Body of pancreas (tissue), 4 donors: ENCODE measurements at regions not wholly inside any gene's neighbourhood (a gene's known extent, or its start where the extent isn't known, plus 50 kb on each side); places are given as distances from the start of the nearest gene placed in this dataset.
"Not testable (repeated sequence)": the region's sequence is repeated elsewhere in the genome, so short reads cannot be mapped to it uniquely, and the experiment has no call there.

Experiments used
- ATAC-seq: fragments of 150-250 bp; one replicate; pipeline ENCODE4 v1.9.1; 2016
- DNase-seq, 4 donors: peaks; one replicate each; pipeline ENCODE4 v3.0.0-alpha.2; 2019
- H3K27ac ChIP-seq, 4 donors: fragments of 200-600 bp; sonication (generic); 1 replicate in 3 of 4; 2 replicates in 1 of 4; pipeline versions ENCODE4 v1.5.1 to v1.6.1; 2016 to 2019; ENCODE audit warnings: mild to moderate bottlenecking in 1 of 4, mixed read lengths in 1 of 4, moderate library complexity in 1 of 4
- H3K27me3 ChIP-seq, 2 donors: fragments of 200-600 bp; sonication (generic); one replicate each; pipeline ENCODE4 v1.6.0; 2016; ENCODE audit warnings: mild to moderate bottlenecking in 1 of 2
- H3K36me3 ChIP-seq, 2 donors: fragments of 200-600 bp; sonication (generic); replicated peaks in 1 of 2; 2 replicates each; pipeline ENCODE4 v1.5.1; 2016; ENCODE audit warnings: low read depth in 2 of 2; ENCODE audit not compliant: insufficient read depth in 1 of 2
- H3K4me1 ChIP-seq: fragments of 200-600 bp; sonication (generic); one replicate; pipeline ENCODE4 v1.6.0; 2016
- H3K4me3 ChIP-seq, 2 donors: fragments of 200-600 bp; sonication (generic); 1 replicate in 1 of 2; 2 replicates in 1 of 2; pipeline ENCODE4 v1.5.1; 2016 to 2019
- H3K9me3 ChIP-seq, 3 donors: fragments of 200-600 bp; sonication (generic); 1 replicate in 2 of 3; 2 replicates in 1 of 3; pipeline ENCODE4 v1.5.1; 2016
- CTCF ChIP-seq, 7 experiments: fragments of 450-650 bp in 4 of 7; fragments of 200-600 bp in 3 of 7; sonication (generic) in 3 of 7; IDR thresholded peaks; one replicate each; pipeline ENCODE4 v1.5.1; 2016 to 2019; ENCODE audit warnings: antibody characterized with exemption in 7 of 7
- POLR2A ChIP-seq, 3 donors: fragments of 450-650 bp; IDR thresholded peaks; one replicate each; pipeline ENCODE4 v1.6.1; 2016; ENCODE audit warnings: antibody characterized with exemption in 3 of 3, mild to moderate bottlenecking in 2 of 3
- WGBS, 2 donors: methylation state at CpG; one replicate each; pipeline ENCODE4 v1.1.5; 2017; 5-methylcytosine and 5-hydroxymethylcytosine counted together
- intact Hi-C: fragments of 100-400 bp; cut with DNase I; formaldehyde crosslinking; loops from one replicate; pipeline ENCODE4 v1.15.1; 2023

- no peak for TF ChIP-seq CTCF (IDR thresholded peaks at IDR 0.05)
- no peak for TF ChIP-seq POLR2A (IDR thresholded peaks at IDR 0.05)
- intact Hi-C loops, result no loop called here
- no peaks in the 10 kb centered on the region for H3K27me3 ChIP-seq
- H3K27ac ChIP-seq, result no peak overlapping the region
- no peaks in the 10 kb centered on the region for H3K4me1 ChIP-seq
- H3K9me3 ChIP-seq, result no peaks in the 10 kb centered on the region
- WGBS, 2 donors, result 0 to 9% methylated on average over 1 to 16 of the region's 16 CpGs
- ATAC-seq (no peak), DNase-seq (no peak)
- H3K4me3 ChIP-seq, result no peak overlapping the region
- H3K36me3 ChIP-seq, result no peaks in the 10 kb centered on the region
Measured at GRCh38 chrX:65971151-65971550, 68.7 kb downstream of the VSIG4 start.

- ATAC-seq, H3K36me3 ChIP-seq, H3K4me3 ChIP-seq, H3K27ac ChIP-seq, intact Hi-C loops, DNase-seq, H3K4me1 ChIP-seq, H3K27me3 ChIP-seq, H3K9me3 ChIP-seq: not testable (repeated sequence)
- 80 to 97% methylated on average over 2 to 3 of the region's 3 CpGs for WGBS, 2 donors
Measured at GRCh38 chrX:65967159-65967558, 72.7 kb downstream of the VSIG4 start.

- Histone ChIP-seq H3K27me3 (no peaks in the 10 kb centered on the region), H3K27ac (no peak overlapping the region), H3K4me1 (no peaks in the 10 kb centered on the region), H3K4me3 (no peak overlapping the region), H3K36me3 (no peaks in the 10 kb centered on the region), H3K9me3 (no peaks in the 10 kb centered on the region)
- TF ChIP-seq CTCF (IDR thresholded peaks at IDR 0.05) (no peak), POLR2A (IDR thresholded peaks at IDR 0.05) (no peak)
- no peak for DNase-seq
- WGBS, 2 donors, result 44 to 70% methylated on average over 2 of the region's 2 CpGs
- no peak for ATAC-seq
- intact Hi-C loops, result no loop called here
Measured at GRCh38 chrX:65961714-65962113, 78.2 kb downstream of the VSIG4 start.

GRCh38 chrX:65948103-65948502 lies 91.8 kb downstream of the VSIG4 start:
- no peaks in the 10 kb centered on the region for H3K27me3 ChIP-seq
- H3K27ac ChIP-seq, result no peak overlapping the region
- no peaks in the 10 kb centered on the region for H3K9me3 ChIP-seq
- H3K4me1 ChIP-seq, result no peaks in the 10 kb centered on the region
- 62 to 85% methylated on average over 1 of the region's 1 CpG for WGBS, 2 donors
- H3K36me3 ChIP-seq, result no peaks in the 10 kb centered on the region
- no peak overlapping the region for H3K4me3 ChIP-seq
- ATAC-seq (no peak), DNase-seq (no peak)
- TF ChIP-seq CTCF (IDR thresholded peaks at IDR 0.05) (no peak), POLR2A (IDR thresholded peaks at IDR 0.05) (no peak)
- intact Hi-C loops, result no loop called here

- Histone ChIP-seq H3K36me3 (no peaks in the 10 kb centered on the region), H3K4me1 (no peaks in the 10 kb centered on the region), H3K9me3 (no peaks in the 10 kb centered on the region), H3K4me3 (no peak overlapping the region), H3K27me3 (no peaks in the 10 kb centered on the region), H3K27ac (no peak overlapping the region)
- no peak for ATAC-seq
- no peak for TF ChIP-seq POLR2A (IDR thresholded peaks at IDR 0.05)
- TF ChIP-seq CTCF (IDR thresholded peaks at IDR 0.05), result no peak
- WGBS, 2 donors, result 13 to 56% methylated on average over 1 of the region's 1 CpG
- no peak for DNase-seq
- intact Hi-C loops, result no loop called here
Measured at GRCh38 chrX:65941775-65942174, 98.1 kb downstream of the VSIG4 start.
